ENCODE measurements at regions not wholly inside any gene's neighbourhood (a gene's known extent, or its start where the extent isn't known, plus 50 kb on each side); places are given as distances from the start of the nearest gene placed in this dataset.

GRCh38 chrX:78496483-78496882 lies 162.6 kb downstream of the RTL3 start:
- no peaks in the 10 kb centered on the region for H3K36me3 ChIP-seq (ENCODE audit: control insufficient read depth, insufficient read depth, low read length)
- no peak overlapping the region for H3K27ac ChIP-seq (ENCODE audit: low read depth, low read length)
- no peak overlapping the region for H3K4me3 ChIP-seq (ENCODE audit: low read depth, low read length)
- peaks cover 47% of the 10 kb centered on the region for H3K9me3 ChIP-seq (ENCODE audit: control insufficient read depth, insufficient read depth, low read length)
- no peak overlapping the region for H3K9ac ChIP-seq (ENCODE audit: low read depth, low read length)
- no peaks in the 10 kb centered on the region for H3K27me3 ChIP-seq (ENCODE audit: control insufficient read depth, insufficient read depth, low read length)
- no peaks in the 10 kb centered on the region for H3K4me1 ChIP-seq (ENCODE audit: control insufficient read depth, insufficient read depth, low read length)

GRCh38 chrX:78493180-78493579 lies 165.8 kb upstream of the CYSLTR1 start:
- no peak overlapping the region for H3K27ac ChIP-seq (ENCODE audit: low read depth, low read length)
- H3K27me3 ChIP-seq (ENCODE audit: control insufficient read depth, insufficient read depth, low read length): no peaks in the 10 kb centered on the region
- no peak overlapping the region for H3K4me3 ChIP-seq (ENCODE audit: low read depth, low read length)

GRCh38 chrX:78476701-78477100 lies 149.3 kb upstream of the CYSLTR1 start:
- no peaks in the 10 kb centered on the region for H3K27me3 ChIP-seq (ENCODE audit: control insufficient read depth, insufficient read depth, low read length)

More at GRCh38 chrX:78493180-78493579, 165.8 kb upstream of the CYSLTR1 start:
- no peak overlapping the region for H3K9ac ChIP-seq (ENCODE audit: low read depth, low read length)
- H3K4me1 ChIP-seq (ENCODE audit: control insufficient read depth, insufficient read depth, low read length): no peaks in the 10 kb centered on the region
- H3K9me3 ChIP-seq (ENCODE audit: control insufficient read depth, insufficient read depth, low read length): peaks cover 36% of the 10 kb centered on the region
- H3K36me3 ChIP-seq (ENCODE audit: control insufficient read depth, insufficient read depth, low read length): no peaks in the 10 kb centered on the region

GRCh38 chrX:78456909-78457308 lies 129.5 kb upstream of the CYSLTR1 start:
- H3K27me3 ChIP-seq (ENCODE audit: control insufficient read depth, insufficient read depth, low read length): no peaks in the 10 kb centered on the region
- no peak overlapping the region for H3K4me3 ChIP-seq (ENCODE audit: low read depth, low read length)
- no peak overlapping the region for H3K9ac ChIP-seq (ENCODE audit: low read depth, low read length)
- H3K36me3 ChIP-seq (ENCODE audit: control insufficient read depth, insufficient read depth, low read length): no peaks in the 10 kb centered on the region
- no peaks in the 10 kb centered on the region for H3K4me1 ChIP-seq (ENCODE audit: control insufficient read depth, insufficient read depth, low read length)
- H3K9me3 ChIP-seq (ENCODE audit: control insufficient read depth, insufficient read depth, low read length): peaks cover 74% of the 10 kb centered on the region
- no peak overlapping the region for H3K27ac ChIP-seq (ENCODE audit: low read depth, low read length)

More at GRCh38 chrX:78476701-78477100, 149.3 kb upstream of the CYSLTR1 start:
- Histone ChIP-seq H3K9me3 (ENCODE audit: control insufficient read depth, insufficient read depth, low read length) (peaks cover 43% of the 10 kb centered on the region), H3K4me3 (ENCODE audit: low read depth, low read length) (no peak overlapping the region), H3K27ac (ENCODE audit: low read depth, low read length) (no peak overlapping the region), H3K36me3 (ENCODE audit: control insufficient read depth, insufficient read depth, low read length) (no peaks in the 10 kb centered on the region), H3K9ac (ENCODE audit: low read depth, low read length) (no peak overlapping the region), H3K4me1 (ENCODE audit: control insufficient read depth, insufficient read depth, low read length) (no peaks in the 10 kb centered on the region)

GRCh38 chrX:78455901-78456300 lies 128.5 kb upstream of the CYSLTR1 start:
- Histone ChIP-seq H3K27me3 (ENCODE audit: control insufficient read depth, insufficient read depth, low read length) (no peaks in the 10 kb centered on the region), H3K27ac (ENCODE audit: low read depth, low read length) (no peak overlapping the region), H3K9ac (ENCODE audit: low read depth, low read length) (no peak overlapping the region), H3K4me1 (ENCODE audit: control insufficient read depth, insufficient read depth, low read length) (no peaks in the 10 kb centered on the region), H3K4me3 (ENCODE audit: low read depth, low read length) (no peak overlapping the region), H3K36me3 (ENCODE audit: control insufficient read depth, insufficient read depth, low read length) (no peaks in the 10 kb centered on the region), H3K9me3 (ENCODE audit: control insufficient read depth, insufficient read depth, low read length) (peaks cover 69% of the 10 kb centered on the region)

- Histone ChIP-seq H3K27ac (ENCODE audit: low read depth, low read length) (no peak overlapping the region), H3K9me3 (ENCODE audit: control insufficient read depth, insufficient read depth, low read length) (peaks cover 48% of the 10 kb centered on the region), H3K4me3 (ENCODE audit: low read depth, low read length) (no peak overlapping the region), H3K36me3 (ENCODE audit: control insufficient read depth, insufficient read depth, low read length) (no peaks in the 10 kb centered on the region), H3K9ac (ENCODE audit: low read depth, low read length) (no peak overlapping the region), H3K4me1 (ENCODE audit: control insufficient read depth, insufficient read depth, low read length) (no peaks in the 10 kb centered on the region), H3K27me3 (ENCODE audit: control insufficient read depth, insufficient read depth, low read length) (no peaks in the 10 kb centered on the region)
These were observed 124.9 kb upstream of the CYSLTR1 start for GRCh38 chrX:78452356-78452755.

- Histone ChIP-seq H3K9ac (ENCODE audit: low read depth, low read length) (no peak overlapping the region), H3K9me3 (ENCODE audit: control insufficient read depth, insufficient read depth, low read length) (peaks cover 63% of the 10 kb centered on the region), H3K27me3 (ENCODE audit: control insufficient read depth, insufficient read depth, low read length) (no peaks in the 10 kb centered on the region), H3K36me3 (ENCODE audit: control insufficient read depth, insufficient read depth, low read length) (no peaks in the 10 kb centered on the region), H3K27ac (ENCODE audit: low read depth, low read length) (no peak overlapping the region), H3K4me3 (ENCODE audit: low read depth, low read length) (no peak overlapping the region), H3K4me1 (ENCODE audit: control insufficient read depth, insufficient read depth, low read length) (no peaks in the 10 kb centered on the region)
These were observed 110.2 kb upstream of the CYSLTR1 start for GRCh38 chrX:78437621-78438020.

- Histone ChIP-seq H3K27ac (ENCODE audit: low read depth, low read length) (no peak overlapping the region), H3K4me3 (ENCODE audit: low read depth, low read length) (no peak overlapping the region), H3K9me3 (ENCODE audit: control insufficient read depth, insufficient read depth, low read length) (peaks cover 56% of the 10 kb centered on the region), H3K4me1 (ENCODE audit: control insufficient read depth, insufficient read depth, low read length) (no peaks in the 10 kb centered on the region), H3K9ac (ENCODE audit: low read depth, low read length) (no peak overlapping the region), H3K36me3 (ENCODE audit: control insufficient read depth, insufficient read depth, low read length) (no peaks in the 10 kb centered on the region), H3K27me3 (ENCODE audit: control insufficient read depth, insufficient read depth, low read length) (no peaks in the 10 kb centered on the region)
These were observed 101.8 kb upstream of the CYSLTR1 start for GRCh38 chrX:78429172-78429571.

GRCh38 chrX:78388663-78389062 lies 61.3 kb upstream of the CYSLTR1 start:
- Histone ChIP-seq H3K9ac (ENCODE audit: low read depth, low read length) (no peak overlapping the region), H3K4me1 (ENCODE audit: control insufficient read depth, insufficient read depth, low read length) (no peaks in the 10 kb centered on the region), H3K27me3 (ENCODE audit: control insufficient read depth, insufficient read depth, low read length) (no peaks in the 10 kb centered on the region), H3K4me3 (ENCODE audit: low read depth, low read length) (no peak overlapping the region), H3K9me3 (ENCODE audit: control insufficient read depth, insufficient read depth, low read length) (peaks cover 74% of the 10 kb centered on the region), H3K36me3 (ENCODE audit: control insufficient read depth, insufficient read depth, low read length) (no peaks in the 10 kb centered on the region), H3K27ac (ENCODE audit: low read depth, low read length) (no peak overlapping the region)

GRCh38 chrX:78387364-78387763 lies 60.0 kb upstream of the CYSLTR1 start:
- peaks cover 78% of the 10 kb centered on the region for H3K9me3 ChIP-seq (ENCODE audit: control insufficient read depth, insufficient read depth, low read length)
- no peak overlapping the region for H3K27ac ChIP-seq (ENCODE audit: low read depth, low read length)
- no peaks in the 10 kb centered on the region for H3K36me3 ChIP-seq (ENCODE audit: control insufficient read depth, insufficient read depth, low read length)
- H3K9ac ChIP-seq (ENCODE audit: low read depth, low read length): no peak overlapping the region
- H3K4me1 ChIP-seq (ENCODE audit: control insufficient read depth, insufficient read depth, low read length): no peaks in the 10 kb centered on the region
- H3K4me3 ChIP-seq (ENCODE audit: low read depth, low read length): no peak overlapping the region
- no peaks in the 10 kb centered on the region for H3K27me3 ChIP-seq (ENCODE audit: control insufficient read depth, insufficient read depth, low read length)

- H3K4me3 ChIP-seq (ENCODE audit: low read depth, low read length): no peak overlapping the region
- H3K9me3 ChIP-seq (ENCODE audit: control insufficient read depth, insufficient read depth, low read length): peaks cover 71% of the 10 kb centered on the region
- no peaks in the 10 kb centered on the region for H3K4me1 ChIP-seq (ENCODE audit: control insufficient read depth, insufficient read depth, low read length)
- no peak overlapping the region for H3K27ac ChIP-seq (ENCODE audit: low read depth, low read length)
- no peak overlapping the region for H3K9ac ChIP-seq (ENCODE audit: low read depth, low read length)
- H3K36me3 ChIP-seq (ENCODE audit: control insufficient read depth, insufficient read depth, low read length): no peaks in the 10 kb centered on the region
- H3K27me3 ChIP-seq (ENCODE audit: control insufficient read depth, insufficient read depth, low read length): no peaks in the 10 kb centered on the region
These were observed 57.1 kb upstream of the CYSLTR1 start for GRCh38 chrX:78384486-78384885.

GRCh38 chrX:78383594-78383993 lies 56.2 kb upstream of the CYSLTR1 start:
- Histone ChIP-seq H3K9me3 (ENCODE audit: control insufficient read depth, insufficient read depth, low read length) (peaks cover 65% of the 10 kb centered on the region), H3K27ac (ENCODE audit: low read depth, low read length) (no peak overlapping the region), H3K4me3 (ENCODE audit: low read depth, low read length) (no peak overlapping the region), H3K4me1 (ENCODE audit: control insufficient read depth, insufficient read depth, low read length) (no peaks in the 10 kb centered on the region), H3K36me3 (ENCODE audit: control insufficient read depth, insufficient read depth, low read length) (no peaks in the 10 kb centered on the region), H3K27me3 (ENCODE audit: control insufficient read depth, insufficient read depth, low read length) (no peaks in the 10 kb centered on the region), H3K9ac (ENCODE audit: low read depth, low read length) (no peak overlapping the region)
